HG02759 (cell line): ENCODE measurements at regions not wholly inside any gene's neighbourhood (a gene's known extent, or its start where the extent isn't known, plus 50 kb on each side); places are given as distances from the start of the nearest gene placed in this dataset.

Experiments used
- ATAC-seq: cut with Tn5 transposase; IDR thresholded peaks from one replicate; pipeline ENCODE4 v1.9.1; 2021; ENCODE audit warnings: mild to moderate bottlenecking, moderate library complexity; ENCODE audit not compliant: unreplicated experiment

- no peak for ATAC-seq
These were observed 146.5 kb downstream of the SYK start for GRCh38 chr9:90948156-90948555.

GRCh38 chr9:90950600-90950999 is 149.0 kb downstream of the SYK start:
- no peak for ATAC-seq

GRCh38 chr9:90953200-90953599 is 151.6 kb downstream of the SYK start:
- no peak for ATAC-seq

GRCh38 chr9:90953805-90954204 is 152.2 kb downstream of the SYK start:
- no peak for ATAC-seq

GRCh38 chr9:90956026-90956810 is 154.6 kb downstream of the SYK start:
- no peak for ATAC-seq

GRCh38 chr9:90958328-90958727 is 156.7 kb downstream of the SYK start:
- no peak for ATAC-seq

- ATAC-seq = no peak
These were observed 159.3 kb downstream of the SYK start for GRCh38 chr9:90960941-90961340.

GRCh38 chr9:90961375-90961774 is 159.8 kb downstream of the SYK start:
- no peak for ATAC-seq

- no peak for ATAC-seq
These were observed 162.7 kb downstream of the SYK start for GRCh38 chr9:90964101-90965020.

GRCh38 chr9:90965226-90966030 is 163.8 kb downstream of the SYK start:
- ATAC-seq = no peak

- ATAC-seq = no peak
These were observed 164.3 kb downstream of the SYK start for GRCh38 chr9:90966031-90966290.

GRCh38 chr9:90966480-90967144 is 165.0 kb downstream of the SYK start:
- ATAC-seq = no peak

GRCh38 chr9:90967145-90967538 is 165.5 kb downstream of the SYK start:
- no peak for ATAC-seq

GRCh38 chr9:90969021-90969675 is 167.5 kb downstream of the SYK start:
- no peak for ATAC-seq

- ATAC-seq = no peak
These were observed 169.0 kb downstream of the SYK start for GRCh38 chr9:90970608-90971007.

GRCh38 chr9:90972057-90972456 is 170.4 kb downstream of the SYK start:
- ATAC-seq = no peak

- ATAC-seq = no peak
These were observed 172.4 kb downstream of the SYK start for GRCh38 chr9:90974016-90974415.

GRCh38 chr9:90974643-90975245 is 173.1 kb downstream of the SYK start:
- no peak for ATAC-seq

GRCh38 chr9:90975781-90976538 is 174.3 kb downstream of the SYK start:
- ATAC-seq = no peak
